ENCODE measurements at regions not wholly inside any gene's neighbourhood (a gene's known extent, or its start where the extent isn't known, plus 50 kb on each side); places are given as distances from the start of the nearest gene placed in this dataset.
"Not testable (repeated sequence)": the region's sequence is repeated elsewhere in the genome, so short reads cannot be mapped to it uniquely, and the experiment has no call there.

DNA sequence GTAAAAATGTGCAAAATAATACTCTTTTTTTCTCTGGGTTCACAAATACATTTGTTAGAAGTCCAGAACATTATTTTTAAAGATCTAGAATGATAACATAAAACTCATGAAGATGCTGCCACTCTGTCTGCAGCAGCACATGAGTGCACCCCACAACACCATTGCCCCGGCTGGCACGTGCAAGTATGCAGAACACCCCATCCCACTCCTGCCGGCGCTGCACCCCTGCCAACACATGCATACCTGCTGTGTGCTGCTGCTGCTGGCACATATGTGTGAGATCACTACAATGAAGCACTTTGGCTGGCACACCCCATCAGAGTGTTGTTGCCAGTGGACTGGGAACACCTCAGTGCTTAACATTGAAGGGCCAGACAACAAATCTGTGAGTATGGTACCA, 129.1 kb downstream of the CCT8L2 start:
- not testable (repeated sequence) for H3K9me3 Mint-ChIP-seq, H3K36me3 Mint-ChIP-seq, H3K4me1 Mint-ChIP-seq, H3K27me3 Mint-ChIP-seq, H3K27ac Mint-ChIP-seq
- H3K4me3 Mint-ChIP-seq, result peak overlapping the region in 1 of 4 donors; percentile 52

DNA sequence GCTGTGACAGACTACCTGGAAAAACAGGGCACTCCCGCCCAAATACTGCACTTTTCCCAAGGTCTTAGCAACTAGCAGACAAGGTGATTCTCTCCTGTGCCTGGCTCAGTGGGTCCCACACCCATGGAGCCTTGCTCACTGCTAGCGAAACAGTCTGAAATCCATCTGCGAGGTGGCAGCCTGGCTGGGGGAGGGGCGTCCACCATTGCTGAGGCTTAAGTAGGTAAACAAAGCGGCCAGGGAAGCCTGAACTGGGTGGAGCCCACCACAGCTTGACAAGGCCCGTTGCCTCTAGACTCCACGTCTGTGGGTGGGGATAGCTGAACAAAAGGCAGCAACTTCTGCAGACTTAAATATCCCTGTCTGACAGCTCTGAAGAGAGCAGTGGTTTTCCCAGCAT, 145.2 kb downstream of the CCT8L2 start:
- H3K9me3 Mint-ChIP-seq, H3K36me3 Mint-ChIP-seq, H3K4me1 Mint-ChIP-seq, H3K27ac Mint-ChIP-seq, H3K4me3 Mint-ChIP-seq, H3K27me3 Mint-ChIP-seq: not testable (repeated sequence)

DNA sequence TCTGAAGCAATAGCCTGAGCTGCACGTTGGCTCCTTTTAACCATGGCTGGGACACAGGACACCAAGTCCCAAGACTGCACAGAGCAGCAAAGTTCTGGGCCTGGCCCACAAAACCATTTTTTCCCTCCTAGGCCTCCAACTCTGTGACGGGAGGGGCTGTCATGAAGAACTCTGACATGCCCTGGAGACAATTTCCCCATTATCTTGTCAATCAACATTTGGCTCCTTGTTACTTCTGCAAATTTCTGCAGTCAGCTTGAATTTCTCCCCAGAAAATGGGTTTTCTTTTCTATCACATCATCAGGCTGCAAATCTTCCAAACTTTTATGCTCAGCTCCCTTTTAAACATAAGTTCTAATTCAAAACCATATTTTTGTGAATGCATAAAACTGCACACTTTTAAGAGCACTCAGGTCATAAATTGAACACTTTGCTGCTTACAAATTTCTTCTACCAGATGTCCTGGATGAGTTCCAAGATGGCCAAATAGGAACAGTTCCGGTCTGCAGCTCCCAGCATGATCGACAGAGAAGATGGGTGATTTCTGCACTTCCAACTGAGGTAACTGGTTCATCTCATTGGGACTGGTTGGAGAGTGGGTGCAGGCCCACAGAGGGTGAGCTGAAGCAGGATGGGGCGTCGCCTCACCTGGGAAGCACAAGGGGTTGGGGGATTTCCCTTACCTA, 145.7 kb downstream of the CCT8L2 start:
- not testable (repeated sequence) for H3K27me3 Mint-ChIP-seq, H3K27ac Mint-ChIP-seq, H3K36me3 Mint-ChIP-seq

DNA sequence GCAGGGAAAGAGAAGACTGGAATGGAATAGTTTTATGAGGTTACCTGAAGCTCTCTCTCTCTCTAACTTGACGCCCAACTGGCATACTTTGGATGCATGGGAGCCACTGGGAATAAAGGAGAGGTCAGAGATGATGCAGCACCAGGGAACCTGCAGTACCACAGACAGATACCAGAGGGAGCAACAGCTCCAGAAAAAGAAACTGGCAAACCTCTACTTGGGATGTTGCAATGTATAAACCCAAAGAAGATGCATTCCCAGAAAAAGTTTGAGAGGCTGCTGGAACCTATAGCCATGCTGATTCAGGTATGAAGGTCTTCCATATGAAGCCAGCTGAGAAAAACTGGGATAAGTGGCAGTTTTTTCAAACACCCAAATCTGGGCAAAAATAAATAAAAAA, 151.6 kb downstream of the CCT8L2 start:
- H3K27ac Mint-ChIP-seq, H3K27me3 Mint-ChIP-seq, H3K9me3 Mint-ChIP-seq, H3K4me1 Mint-ChIP-seq, H3K36me3 Mint-ChIP-seq: not testable (repeated sequence)
- H3K4me3 Mint-ChIP-seq, result peak overlapping the region in 1 of 4 donors; percentile 12

More for the DNA sequence above, 145.7 kb downstream of the CCT8L2 start:
- H3K4me1 Mint-ChIP-seq, H3K4me3 Mint-ChIP-seq, H3K9me3 Mint-ChIP-seq: not testable (repeated sequence)

DNA sequence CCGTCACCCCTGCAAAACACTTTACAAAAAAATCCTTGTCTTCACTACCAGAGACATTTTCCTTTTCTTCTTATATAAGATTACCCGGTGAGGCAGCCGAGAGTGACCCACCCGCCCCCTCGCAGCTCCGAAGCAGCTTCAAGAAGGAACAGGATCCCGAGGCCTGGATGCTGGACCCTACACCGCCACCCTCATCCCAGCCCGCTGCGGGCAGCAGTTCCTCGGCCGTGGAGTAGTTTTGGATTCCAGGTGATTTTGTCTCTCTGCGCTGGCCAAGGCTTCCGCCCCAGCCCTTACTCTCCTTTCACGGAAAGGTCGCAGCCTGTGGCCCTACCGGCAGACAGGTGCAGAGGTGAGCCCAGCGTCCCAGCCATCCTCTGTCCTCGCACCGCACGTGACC, 169.1 kb downstream of the CCT8L2 start:
- not testable (repeated sequence) for H3K27ac Mint-ChIP-seq, H3K27me3 Mint-ChIP-seq, H3K36me3 Mint-ChIP-seq, H3K4me3 Mint-ChIP-seq, H3K4me1 Mint-ChIP-seq, H3K9me3 Mint-ChIP-seq

DNA sequence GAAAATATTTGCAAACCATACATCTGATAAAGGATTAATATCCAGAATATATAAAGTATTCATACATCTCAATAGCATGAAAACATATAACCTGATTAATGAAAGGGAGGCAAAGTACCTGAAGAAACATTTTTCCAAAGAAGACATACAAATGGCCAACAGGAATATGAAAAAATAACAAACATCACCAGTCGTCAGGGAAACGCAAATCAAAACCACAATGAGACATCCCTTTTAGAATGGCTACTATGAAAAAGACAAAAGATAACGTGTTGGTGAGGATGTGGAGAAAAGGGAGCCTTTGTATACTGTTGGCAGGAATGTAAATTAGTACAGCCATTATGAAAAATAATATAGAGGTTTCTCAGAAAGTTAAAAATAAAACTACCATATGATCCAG, 175.1 kb downstream of the CCT8L2 start:
- H3K4me3 Mint-ChIP-seq, H3K9me3 Mint-ChIP-seq, H3K27ac Mint-ChIP-seq, H3K27me3 Mint-ChIP-seq, H3K4me1 Mint-ChIP-seq, H3K36me3 Mint-ChIP-seq: not testable (repeated sequence)

DNA sequence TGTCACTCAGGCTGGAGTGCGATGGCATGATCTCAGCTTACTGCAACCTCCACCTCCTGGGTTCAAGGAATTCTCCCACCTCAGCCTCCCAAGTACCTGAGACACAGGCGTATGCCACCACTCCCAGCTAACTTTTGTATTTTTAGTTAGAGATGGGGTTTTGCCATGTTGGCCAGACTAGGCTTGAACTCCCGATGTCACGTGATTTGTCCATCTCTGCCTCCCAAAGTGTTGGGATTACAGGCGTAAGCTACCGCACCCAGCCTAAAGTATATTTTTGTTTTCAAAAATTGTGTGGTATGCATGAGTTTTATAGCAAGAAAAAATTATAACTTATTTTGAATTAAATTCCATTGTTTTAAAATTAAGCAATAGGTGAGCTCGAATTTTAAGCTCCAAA, 188.0 kb downstream of the CCT8L2 start:
- H3K4me3 Mint-ChIP-seq, H3K27me3 Mint-ChIP-seq, H3K27ac Mint-ChIP-seq, H3K9me3 Mint-ChIP-seq, H3K36me3 Mint-ChIP-seq, H3K4me1 Mint-ChIP-seq: not testable (repeated sequence)

DNA sequence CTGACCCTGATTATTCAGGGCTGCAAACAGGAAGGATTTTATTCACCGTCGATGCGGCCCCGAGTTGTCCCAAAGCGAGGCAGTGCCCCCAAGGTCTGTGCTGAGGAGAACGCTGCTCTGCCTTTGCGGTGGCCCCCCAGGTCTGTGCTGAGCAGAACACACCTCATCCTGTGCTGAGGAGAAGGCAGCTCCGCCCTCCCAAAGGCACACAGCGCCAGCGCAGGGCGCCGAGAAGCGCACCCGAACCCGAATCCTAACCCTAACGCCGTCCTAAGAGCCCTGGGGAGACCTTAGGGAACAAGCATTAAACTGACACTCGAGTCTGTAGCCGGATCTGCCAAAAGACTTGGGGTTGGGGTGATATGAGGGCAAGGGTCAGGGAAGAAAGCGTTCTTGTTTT, 188.9 kb downstream of the CCT8L2 start:
- H3K4me1 Mint-ChIP-seq, H3K36me3 Mint-ChIP-seq, H3K27ac Mint-ChIP-seq, H3K4me3 Mint-ChIP-seq, H3K27me3 Mint-ChIP-seq, H3K9me3 Mint-ChIP-seq: not testable (repeated sequence)

DNA sequence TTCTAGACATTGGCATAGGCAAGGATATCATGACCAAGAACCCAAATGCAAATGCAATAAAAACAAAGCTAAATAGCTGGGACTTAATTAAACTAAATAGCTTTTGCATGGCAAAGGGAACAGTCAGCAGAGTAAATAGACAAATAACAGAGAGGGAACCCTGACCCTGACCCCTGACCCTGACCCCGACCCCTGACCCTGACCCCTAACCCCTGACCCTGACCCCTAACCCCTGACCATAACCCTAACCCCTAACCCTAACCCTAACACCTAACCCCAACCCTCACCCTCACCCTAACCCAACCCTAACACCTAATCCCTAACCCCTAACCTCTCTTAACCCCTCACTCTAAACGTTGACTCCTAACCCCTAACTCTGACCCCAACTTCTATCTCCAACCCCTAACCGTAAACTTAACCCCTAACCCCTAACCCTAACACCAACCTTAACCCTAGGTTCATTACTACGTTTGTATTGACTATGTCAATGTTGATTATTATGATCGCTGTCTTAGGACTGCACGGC, 189.7 kb downstream of the CCT8L2 start:
- H3K9me3 Mint-ChIP-seq, H3K27ac Mint-ChIP-seq, H3K4me3 Mint-ChIP-seq, H3K36me3 Mint-ChIP-seq, H3K4me1 Mint-ChIP-seq, H3K27me3 Mint-ChIP-seq: not testable (repeated sequence)

DNA sequence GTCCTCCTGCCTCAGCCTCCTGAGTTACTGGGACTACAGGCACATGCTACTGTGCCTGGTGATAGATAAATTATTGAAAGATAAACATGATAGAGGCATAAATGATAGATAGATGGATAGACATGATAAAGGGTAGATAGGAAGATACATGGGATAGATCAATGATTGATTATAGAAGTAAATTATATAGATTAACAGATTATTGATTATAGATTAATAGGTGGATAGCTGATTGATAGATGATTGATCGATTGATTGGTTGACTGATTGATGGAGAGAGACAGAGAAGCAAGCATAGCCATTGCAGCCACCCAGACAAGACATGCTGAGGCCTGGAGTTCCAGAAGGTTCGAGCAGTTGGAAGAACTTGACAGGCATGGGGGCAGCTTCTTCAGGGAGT, 199.1 kb downstream of the CCT8L2 start:
- H3K4me3 Mint-ChIP-seq, H3K9me3 Mint-ChIP-seq, H3K27me3 Mint-ChIP-seq, H3K36me3 Mint-ChIP-seq, H3K4me1 Mint-ChIP-seq, H3K27ac Mint-ChIP-seq: not testable (repeated sequence)

DNA sequence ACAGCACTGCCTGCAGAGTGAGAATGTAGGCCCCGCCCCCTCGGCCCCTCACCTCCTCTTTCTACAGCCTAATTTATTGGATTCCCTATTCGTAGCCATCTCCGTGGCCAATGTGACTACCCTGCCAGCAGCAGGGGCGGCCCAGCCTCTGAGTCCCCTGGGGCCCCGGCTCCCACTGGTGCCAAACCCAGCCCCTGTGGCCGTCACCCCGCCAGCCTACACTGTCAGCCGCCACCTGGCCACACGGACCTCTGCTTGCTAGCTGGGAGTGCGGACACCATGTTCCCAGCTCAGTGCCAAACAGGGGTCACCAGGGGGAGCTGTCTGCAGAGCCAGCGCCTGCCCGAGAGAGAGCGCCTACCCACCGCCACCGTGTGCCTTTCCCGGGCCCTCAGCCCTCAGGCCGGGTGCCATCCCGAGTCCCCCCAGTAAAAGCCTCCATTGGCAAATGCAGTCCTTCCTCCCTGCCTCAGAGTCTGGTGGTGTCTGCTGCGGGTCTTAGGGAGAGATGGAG, 201.1 kb downstream of the CCT8L2 start:
- H3K9me3 Mint-ChIP-seq, H3K4me1 Mint-ChIP-seq, H3K27me3 Mint-ChIP-seq, H3K36me3 Mint-ChIP-seq, H3K27ac Mint-ChIP-seq, H3K4me3 Mint-ChIP-seq: not testable (repeated sequence)

DNA sequence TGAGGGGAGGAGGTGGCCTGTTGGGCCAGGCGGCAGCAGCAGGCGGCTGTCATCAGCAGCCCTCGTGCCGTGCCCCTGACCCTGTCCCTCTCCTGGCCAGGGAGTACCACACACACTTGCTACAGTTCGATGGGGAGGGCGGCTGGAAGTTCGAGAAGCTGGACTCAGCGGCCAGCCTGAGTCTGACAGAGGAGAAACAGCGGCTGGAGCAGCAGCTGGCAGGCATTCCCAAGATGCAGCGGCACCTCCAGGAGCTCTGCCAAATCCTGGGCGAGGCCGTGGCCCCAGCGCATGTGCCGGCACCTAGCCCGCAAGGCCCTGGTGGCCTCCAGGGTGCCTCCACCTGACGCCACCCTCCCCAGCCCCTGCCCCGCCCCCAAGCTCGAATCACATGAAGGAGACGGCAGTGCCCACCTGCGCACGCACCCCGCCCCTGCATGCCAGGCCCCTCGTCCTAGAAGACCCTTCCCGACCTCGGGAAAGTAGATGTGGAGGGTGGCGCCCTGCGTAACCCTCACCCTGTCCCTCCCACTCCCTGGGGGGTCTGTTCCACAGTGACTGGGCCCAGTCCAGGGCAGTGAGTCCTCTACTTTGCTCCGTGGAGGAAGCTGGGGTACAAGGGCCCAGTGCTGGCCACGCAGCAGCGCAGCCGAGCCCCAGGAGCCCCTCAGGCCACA, 201.9 kb downstream of the CCT8L2 start:
- not testable (repeated sequence) for H3K4me1 Mint-ChIP-seq, H3K9me3 Mint-ChIP-seq, H3K4me3 Mint-ChIP-seq, H3K27me3 Mint-ChIP-seq, H3K27ac Mint-ChIP-seq, H3K36me3 Mint-ChIP-seq

DNA sequence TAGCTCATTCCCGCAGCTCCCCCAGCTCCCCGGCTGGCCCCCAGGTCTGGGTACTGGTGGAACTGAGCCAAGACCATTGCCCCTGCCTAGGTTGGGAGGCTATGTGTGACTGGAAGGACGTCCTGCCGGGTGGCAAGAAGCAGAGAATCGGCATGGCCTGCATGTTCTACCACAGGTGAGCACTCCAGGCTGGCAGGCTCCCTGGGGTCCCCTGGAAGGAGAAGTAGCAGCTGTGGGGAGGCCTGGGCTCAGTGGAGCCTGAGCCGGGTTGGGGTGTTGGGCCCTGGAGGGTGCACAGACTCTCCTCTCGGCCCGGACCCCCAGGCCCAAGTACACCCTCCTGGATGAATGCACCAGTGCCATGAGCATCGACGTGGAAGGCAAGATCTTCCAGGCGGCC, 202.6 kb downstream of the CCT8L2 start:
- H3K9me3 Mint-ChIP-seq, H3K4me1 Mint-ChIP-seq, H3K27ac Mint-ChIP-seq, H3K4me3 Mint-ChIP-seq, H3K36me3 Mint-ChIP-seq, H3K27me3 Mint-ChIP-seq: not testable (repeated sequence)

DNA sequence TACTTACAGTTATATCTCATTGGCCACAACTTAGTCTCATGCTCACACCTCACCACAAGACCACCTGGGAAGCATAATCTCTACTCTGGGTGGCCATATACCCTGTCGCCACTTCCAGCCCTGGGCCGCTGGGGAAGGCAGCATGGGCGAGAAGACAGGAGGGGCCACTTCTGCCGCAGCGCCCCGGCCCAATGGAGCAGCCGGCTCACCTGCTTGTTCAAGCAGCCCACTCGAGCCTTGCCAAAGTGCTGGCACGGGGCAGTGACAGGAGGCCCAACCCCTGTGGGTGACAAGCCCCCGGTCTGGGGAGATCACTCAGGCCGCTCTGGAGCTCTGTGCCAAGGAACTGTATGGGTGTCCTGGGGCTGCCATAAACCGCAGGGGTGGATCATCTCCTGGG, 203.4 kb downstream of the CCT8L2 start:
- H3K27ac Mint-ChIP-seq, result peak overlapping the region in 1 of 3 donors; percentile 43
- H3K9me3 Mint-ChIP-seq, H3K4me3 Mint-ChIP-seq, H3K4me1 Mint-ChIP-seq, H3K27me3 Mint-ChIP-seq, H3K36me3 Mint-ChIP-seq: not testable (repeated sequence)

DNA sequence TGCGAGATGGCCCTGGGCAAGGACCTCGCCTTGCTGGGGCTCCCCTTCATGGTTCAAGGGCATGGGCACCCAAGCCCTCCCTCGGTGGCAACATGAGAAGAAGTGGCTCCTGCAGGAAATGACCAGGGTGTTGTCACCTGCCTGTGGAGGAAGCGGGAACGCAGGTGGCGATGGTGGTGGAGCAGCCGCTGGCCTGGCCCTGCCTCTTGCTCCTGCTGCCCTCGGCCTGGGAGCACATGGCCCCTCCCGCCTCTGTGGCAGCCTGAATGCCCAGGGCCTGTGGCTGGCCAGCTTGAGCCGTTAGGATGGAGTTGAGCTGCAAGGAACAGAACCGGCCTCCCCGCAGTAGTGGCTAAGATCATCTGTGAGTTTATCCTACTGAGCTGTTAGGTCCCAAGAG, 204.0 kb downstream of the CCT8L2 start:
- not testable (repeated sequence) for H3K36me3 Mint-ChIP-seq, H3K27ac Mint-ChIP-seq, H3K27me3 Mint-ChIP-seq, H3K9me3 Mint-ChIP-seq, H3K4me1 Mint-ChIP-seq, H3K4me3 Mint-ChIP-seq

DNA sequence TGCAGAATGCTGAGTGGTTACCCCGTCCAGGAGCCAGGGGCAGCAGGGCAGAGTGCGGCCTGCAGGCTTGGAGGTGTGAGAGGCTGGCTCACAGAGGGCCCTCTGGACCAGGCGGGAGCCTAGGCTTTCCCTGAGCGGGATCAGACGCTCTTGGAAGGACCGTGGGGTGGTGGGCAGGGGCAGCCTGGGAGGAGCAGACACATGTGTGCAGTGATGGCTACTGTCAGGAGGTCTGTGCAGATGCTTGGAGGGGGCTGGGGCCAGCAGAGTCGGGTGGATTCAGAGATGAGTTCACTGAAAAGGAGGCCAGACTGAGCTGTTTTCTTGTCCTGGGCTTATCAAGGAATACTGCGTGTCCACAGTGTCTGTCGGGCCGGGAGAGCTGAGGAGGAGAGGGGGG, 204.5 kb downstream of the CCT8L2 start:
- not testable (repeated sequence) for H3K4me3 Mint-ChIP-seq, H3K9me3 Mint-ChIP-seq, H3K4me1 Mint-ChIP-seq, H3K27me3 Mint-ChIP-seq, H3K27ac Mint-ChIP-seq, H3K36me3 Mint-ChIP-seq

Measured in IgD-negative memory B cell (primary cell).